Suprapubic skin (tissue), 4 donors: ENCODE measurements at regions not wholly inside any gene's neighbourhood (a gene's known extent, or its start where the extent isn't known, plus 50 kb on each side); places are given as distances from the start of the nearest gene placed in this dataset.

ENCODE experiments used
- DNase-seq, 2 donors: peaks; one replicate each; pipeline ENCODE4 v3.0.0-alpha.2; 2019; ENCODE audit warnings: low spot score in 2 of 2
- H3K27ac ChIP-seq: fragments of 200-600 bp; sonication (generic); one replicate; pipeline ENCODE4 v1.5.1; 2019
- H3K27me3 ChIP-seq: fragments of 200-600 bp; sonication (generic); one replicate; pipeline ENCODE4 v1.5.1; 2019
- H3K36me3 ChIP-seq: fragments of 200-600 bp; sonication (generic); one replicate; pipeline ENCODE4 v1.5.1; 2019
- H3K4me1 ChIP-seq: fragments of 200-600 bp; sonication (generic); one replicate; pipeline ENCODE4 v1.5.1; 2019
- H3K4me3 ChIP-seq: fragments of 200-600 bp; sonication (generic); one replicate; pipeline ENCODE4 v1.5.1; 2019; ENCODE audit warnings: mild to moderate bottlenecking
- H3K9me3 ChIP-seq: fragments of 200-600 bp; sonication (generic); one replicate; pipeline ENCODE4 v1.5.1; 2019
- EP300 ChIP-seq: sonication (generic); formaldehyde crosslinking; IDR thresholded peaks from one replicate; pipeline ENCODE4 v1.6.1; 2017; ENCODE audit warnings: antibody characterized with exemption
- POLR2A ChIP-seq, 2 donors: fragments of 450-650 bp; IDR thresholded peaks; one replicate each; pipeline ENCODE4 v1.6.1; 2017; ENCODE audit warnings: antibody characterized with exemption in 2 of 2, mild to moderate bottlenecking in 2 of 2, moderate library complexity in 2 of 2
- POLR2AphosphoS5 ChIP-seq, 3 donors: sonication (generic); formaldehyde crosslinking; IDR thresholded peaks; one replicate each; pipeline ENCODE4 v1.6.1; 2017; ENCODE audit warnings: antibody characterized with exemption in 3 of 3
- WGBS: methylation state at CpG from one replicate; pipeline ENCODE4 v1.1.5; 2018; 5-methylcytosine and 5-hydroxymethylcytosine counted together
- TF ChIP-seq, protein P1 (sequence below), 2 donors: fragments of 200-600 bp in 1 of 2; fragments of 450-650 bp in 1 of 2; sonication (generic) in 1 of 2; IDR thresholded peaks; one replicate each; pipeline ENCODE4 v1.5.1; 2016 to 2019; ENCODE audit warnings: antibody characterized with exemption in 2 of 2, mild to moderate bottlenecking in 1 of 2, moderate library complexity in 1 of 2

DNA sequence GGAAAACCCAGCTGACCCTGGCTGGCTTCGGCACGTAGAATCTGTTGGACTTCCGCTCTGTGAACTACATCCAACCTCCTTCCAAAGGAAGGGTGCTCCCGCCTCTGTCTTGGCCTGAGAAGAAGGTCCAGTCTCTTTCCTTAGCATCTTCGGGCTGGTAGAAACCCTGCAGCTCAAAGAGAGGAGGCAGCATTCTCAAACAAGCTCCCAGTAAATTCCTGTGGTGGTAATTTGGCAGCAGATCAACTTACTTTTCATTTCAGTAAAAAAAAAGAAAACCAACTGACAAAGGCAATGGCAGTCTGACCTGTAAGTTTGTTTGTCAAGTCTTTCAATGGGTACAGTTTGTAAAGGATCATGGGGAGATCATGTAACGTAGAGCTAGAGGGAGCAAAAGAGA, 176.7 kb downstream of the MED10 start:
- Histone ChIP-seq H3K4me3 (no peak overlapping the region), H3K27me3 (no peaks in the 10 kb centered on the region), H3K4me1 (no peaks in the 10 kb centered on the region), H3K9me3 (no peaks in the 10 kb centered on the region), H3K27ac (no peak overlapping the region), H3K36me3 (no peaks in the 10 kb centered on the region)
- TF ChIP-seq POLR2AphosphoS5 (IDR thresholded peaks at IDR 0.05) (no peak), EP300 (no peak), POLR2A (IDR thresholded peaks at IDR 0.05) (no peak)
- TF ChIP-seq, protein P1, sequence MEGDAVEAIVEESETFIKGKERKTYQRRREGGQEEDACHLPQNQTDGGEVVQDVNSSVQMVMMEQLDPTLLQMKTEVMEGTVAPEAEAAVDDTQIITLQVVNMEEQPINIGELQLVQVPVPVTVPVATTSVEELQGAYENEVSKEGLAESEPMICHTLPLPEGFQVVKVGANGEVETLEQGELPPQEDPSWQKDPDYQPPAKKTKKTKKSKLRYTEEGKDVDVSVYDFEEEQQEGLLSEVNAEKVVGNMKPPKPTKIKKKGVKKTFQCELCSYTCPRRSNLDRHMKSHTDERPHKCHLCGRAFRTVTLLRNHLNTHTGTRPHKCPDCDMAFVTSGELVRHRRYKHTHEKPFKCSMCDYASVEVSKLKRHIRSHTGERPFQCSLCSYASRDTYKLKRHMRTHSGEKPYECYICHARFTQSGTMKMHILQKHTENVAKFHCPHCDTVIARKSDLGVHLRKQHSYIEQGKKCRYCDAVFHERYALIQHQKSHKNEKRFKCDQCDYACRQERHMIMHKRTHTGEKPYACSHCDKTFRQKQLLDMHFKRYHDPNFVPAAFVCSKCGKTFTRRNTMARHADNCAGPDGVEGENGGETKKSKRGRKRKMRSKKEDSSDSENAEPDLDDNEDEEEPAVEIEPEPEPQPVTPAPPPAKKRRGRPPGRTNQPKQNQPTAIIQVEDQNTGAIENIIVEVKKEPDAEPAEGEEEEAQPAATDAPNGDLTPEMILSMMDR (IDR thresholded peaks at IDR 0.05) = no peak
- WGBS = 73% methylated on average over 6 of the region's 6 CpGs
- no peak for DNase-seq

GRCh38 chr5:6198531-6198930, 179.8 kb downstream of the MED10 start:
- 46% methylated on average over 5 of the region's 5 CpGs for WGBS
- Histone ChIP-seq H3K4me1 (no peaks in the 10 kb centered on the region), H3K27ac (no peak overlapping the region), H3K4me3 (no peak overlapping the region), H3K36me3 (no peaks in the 10 kb centered on the region), H3K27me3 (no peaks in the 10 kb centered on the region), H3K9me3 (no peaks in the 10 kb centered on the region)
- DNase-seq = no peak
- TF ChIP-seq POLR2AphosphoS5 (IDR thresholded peaks at IDR 0.05) = no peak
- no peak for TF ChIP-seq POLR2A (IDR thresholded peaks at IDR 0.05)
- no peak for TF ChIP-seq EP300
- TF ChIP-seq, protein P1 (IDR thresholded peaks at IDR 0.05) = no peak

GRCh38 chr5:6197427-6197826, 180.9 kb downstream of the MED10 start:
- Histone ChIP-seq H3K4me1 (no peaks in the 10 kb centered on the region), H3K4me3 (no peak overlapping the region), H3K9me3 (no peaks in the 10 kb centered on the region), H3K36me3 (no peaks in the 10 kb centered on the region), H3K27ac (no peak overlapping the region), H3K27me3 (no peaks in the 10 kb centered on the region)
- TF ChIP-seq EP300 (no peak), POLR2AphosphoS5 (IDR thresholded peaks at IDR 0.05) (no peak), POLR2A (IDR thresholded peaks at IDR 0.05) (no peak)
- TF ChIP-seq, protein P1 (IDR thresholded peaks at IDR 0.05) = no peak
- DNase-seq = no peak
- whole genome bisulfite sequencing = 62% methylated on average over 7 of the region's 7 CpGs

DNA sequence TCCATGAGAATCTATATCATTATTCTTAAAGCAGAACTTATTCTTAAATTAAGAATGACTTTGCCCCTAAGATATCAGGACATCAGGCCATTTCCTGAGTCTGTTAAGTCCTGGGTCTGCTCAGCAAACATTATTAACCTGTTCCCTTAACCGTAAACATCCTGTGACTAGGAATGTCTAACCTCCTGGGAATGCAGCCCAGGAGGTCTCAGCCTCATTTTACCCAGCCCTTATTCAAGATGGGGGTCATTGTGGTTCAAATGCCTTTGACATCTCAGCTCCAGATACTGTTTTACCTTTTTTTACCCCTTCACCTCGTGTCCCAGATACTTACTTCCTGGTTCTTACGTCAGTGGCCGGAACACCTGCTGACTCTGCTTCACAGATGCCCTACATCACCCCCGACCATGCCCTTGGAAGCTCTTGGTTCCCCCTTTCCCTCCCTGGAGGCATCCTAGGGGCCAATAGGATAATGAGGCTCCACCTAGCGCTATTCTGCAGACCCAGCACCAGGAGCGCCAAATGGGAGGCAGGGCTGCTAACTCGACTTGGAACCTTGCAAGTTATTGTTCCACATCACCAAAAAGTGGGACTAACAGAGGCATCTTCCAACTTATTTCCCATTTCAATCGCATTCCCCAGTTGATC, 182.5 kb downstream of the MED10 start:
- H3K4me3 ChIP-seq = no peak overlapping the region
- H3K27me3 ChIP-seq = no peaks in the 10 kb centered on the region
- H3K27ac ChIP-seq = no peak overlapping the region
- no peaks in the 10 kb centered on the region for H3K36me3 ChIP-seq
- H3K4me1 ChIP-seq = no peaks in the 10 kb centered on the region
- TF ChIP-seq EP300 = no peak
- TF ChIP-seq POLR2A (IDR thresholded peaks at IDR 0.05) = no peak
- TF ChIP-seq POLR2AphosphoS5 (IDR thresholded peaks at IDR 0.05) = no peak
- TF ChIP-seq, protein P1 (IDR thresholded peaks at IDR 0.05) = no peak
- H3K9me3 ChIP-seq = no peaks in the 10 kb centered on the region
- no peak for DNase-seq
- 86% methylated on average over 9 of the region's 9 CpGs for WGBS

- TF ChIP-seq POLR2AphosphoS5 (IDR thresholded peaks at IDR 0.05) = no peak
- TF ChIP-seq EP300 = no peak
- TF ChIP-seq, protein P1 (IDR thresholded peaks at IDR 0.05) = no peak
- TF ChIP-seq POLR2A (IDR thresholded peaks at IDR 0.05) = no peak
- 72% methylated on average over 5 of the region's 5 CpGs for WGBS
- Histone ChIP-seq H3K4me3 (no peak overlapping the region), H3K36me3 (no peaks in the 10 kb centered on the region), H3K9me3 (no peaks in the 10 kb centered on the region), H3K27me3 (no peaks in the 10 kb centered on the region), H3K27ac (no peak overlapping the region), H3K4me1 (no peaks in the 10 kb centered on the region)
- no peak for DNase-seq
Observed at GRCh38 chr5:6194906-6195612, 183.3 kb downstream of the MED10 start.
